Keratinocyte (primary cell): ENCODE measurements at regions not wholly inside any gene's neighbourhood (a gene's known extent, or its start where the extent isn't known, plus 50 kb on each side); places are given as distances from the start of the nearest gene placed in this dataset.

Experiments used
- DNase-seq: peaks from one replicate; pipeline ENCODE4 v3.0.0-alpha.2; 2011; ENCODE audit warnings: low read depth, missing footprints, low spot score
- FAIRE-seq: peaks from 2 replicates; lab custom pipeline; 2011; peaks lifted over from hg19 to GRCh38; lab: Jason Lieb, UNC
- H2AFZ ChIP-seq: 2 replicates; pipeline ENCODE4 v1.6.0; 2012; ENCODE audit warnings: low read length, control low read depth, inconsistent platforms; ENCODE audit not compliant: control insufficient read depth
- H3K27ac ChIP-seq: 2 replicates; pipeline ENCODE4 v1.5.1; 2011; ENCODE audit warnings: low read length; ENCODE audit not compliant: control insufficient read depth, insufficient read depth
- H3K27me3 ChIP-seq: 3 replicates; pipeline ENCODE4 v1.6.0; 2011; ENCODE audit warnings: low read length; ENCODE audit not compliant: control insufficient read depth, insufficient read depth; ENCODE audit errors: extremely low read depth
- H3K36me3 ChIP-seq, 2 experiments: 2 replicates in 1 of 2; 3 replicates in 1 of 2; pipeline ENCODE4 v1.5.1; 2011; ENCODE audit warnings: low read length in 2 of 2, mild to moderate bottlenecking in 1 of 2; ENCODE audit not compliant: control insufficient read depth in 2 of 2, insufficient read depth in 2 of 2; ENCODE audit errors: extremely low read depth in 1 of 2
- H3K4me1 ChIP-seq: 3 replicates; pipeline ENCODE4 v1.5.1; 2011; ENCODE audit warnings: low read length; ENCODE audit not compliant: control insufficient read depth, insufficient read depth; ENCODE audit errors: extremely low read depth
- H3K4me2 ChIP-seq: 3 replicates; pipeline ENCODE4 v1.6.0; 2011; ENCODE audit warnings: low read depth, low read length; ENCODE audit not compliant: control insufficient read depth, insufficient read depth; ENCODE audit errors: extremely low read depth
- H3K4me3 ChIP-seq, 3 experiments: fragments of 200-600 bp in 1 of 3; sonication (generic) in 1 of 3; 2 replicates in 2 of 3; 3 replicates in 1 of 3; pipeline ENCODE4 v1.5.1; 2011 to 2016; ENCODE audit warnings: low read length in 3 of 3, mild to moderate bottlenecking in 3 of 3, control low read depth in 2 of 3, inconsistent platforms in 1 of 3, low read depth in 1 of 3, mixed read lengths in 1 of 3, mixed run types in 1 of 3, moderate library complexity in 1 of 3; ENCODE audit not compliant: control insufficient read depth in 2 of 3, insufficient read depth in 2 of 3; ENCODE audit errors: extremely low read depth in 1 of 3
- H3K79me2 ChIP-seq: 2 replicates; pipeline ENCODE4 v1.6.0; 2012; ENCODE audit warnings: low read length; ENCODE audit not compliant: control insufficient read depth, insufficient read depth
- H3K9ac ChIP-seq: 3 replicates; pipeline ENCODE4 v1.6.0; 2011; ENCODE audit warnings: low read length; ENCODE audit not compliant: control insufficient read depth, insufficient read depth; ENCODE audit errors: extremely low read depth
- H3K9me1 ChIP-seq: 3 replicates; pipeline ENCODE4 v1.6.0; 2011; ENCODE audit warnings: low read length; ENCODE audit not compliant: control insufficient read depth, insufficient read depth; ENCODE audit errors: extremely low read depth
- H3K9me3 ChIP-seq: 2 replicates; pipeline ENCODE4 v1.5.1; 2012; ENCODE audit warnings: low read depth, low read length; ENCODE audit not compliant: control insufficient read depth
- H4K20me1 ChIP-seq: 3 replicates; pipeline ENCODE4 v1.6.0; 2011; ENCODE audit warnings: low read length; ENCODE audit not compliant: control insufficient read depth, insufficient read depth; ENCODE audit errors: extremely low read depth
- CTCF ChIP-seq, 3 experiments: IDR thresholded peaks in 1 of 3; conservative IDR thresholded peaks in 1 of 3; optimal IDR thresholded peaks in 1 of 3; 2 replicates in 2 of 3; 3 replicates in 1 of 3; pipeline versions ENCODE3 to v1.5.1; 2011; ENCODE audit warnings: low read length in 3 of 3, mild to moderate bottlenecking in 3 of 3, moderate library complexity in 2 of 3, control low read depth in 1 of 3, inconsistent platforms in 1 of 3; ENCODE audit not compliant: insufficient read depth in 2 of 3; ENCODE audit errors: extremely low read depth in 1 of 3
- EZH2 ChIP-seq: IDR thresholded peaks from one replicate; pipeline ENCODE4 v1.6.1; 2012; ENCODE audit warnings: inconsistent platforms, mild to moderate bottlenecking, low read length, moderate library complexity
- dilution Hi-C: fragments of 300-500 bp; cut with MboI; formaldehyde crosslinking; loops from one replicate; pipeline ENCODE4 v1.7.0; 2020; ENCODE audit warnings: low sequenced_read_pairs; ENCODE audit not compliant: extremely low pct_ligation_motif_present

- Histone ChIP-seq H3K9me3 (no peaks in the 10 kb centered on the region), H3K4me3 (no peak overlapping the region), H3K9me1 (no peaks in the 10 kb centered on the region), H2AFZ (no peak overlapping the region), H3K36me3 (no peaks in the 10 kb centered on the region), H3K27me3 (no peaks in the 10 kb centered on the region), H3K4me2 (no peak overlapping the region), H3K9ac (no peak overlapping the region), H3K4me1 (peaks cover 17% of the 10 kb centered on the region), H3K79me2 (no peaks in the 10 kb centered on the region), H4K20me1 (no peaks in the 10 kb centered on the region), H3K27ac (no peak overlapping the region)
- no peak for TF ChIP-seq EZH2
- no peak for TF ChIP-seq CTCF (optimal IDR thresholded peaks at IDR 0.05 in 1 of 3, IDR thresholded peaks at IDR 0.05 in 1 of 3, conservative IDR thresholded peaks at IDR 0.05 in 1 of 3; ENCODE audit: extremely low read depth in 1 of 3, insufficient read depth in 2 of 3, low read length in 3 of 3)
- no peak for FAIRE-seq
- DNase-seq: no peak
- dilution Hi-C loops: no loop called here
These were observed 381.7 kb downstream of the AASDHPPT start for GRCh38 chr11:106459135-106459534.

- H3K4me1 ChIP-seq: peaks cover 17% of the 10 kb centered on the region
These were observed 383.8 kb downstream of the AASDHPPT start for GRCh38 chr11:106461148-106461691.

More at GRCh38 chr11:106461148-106461691, 383.8 kb downstream of the AASDHPPT start:
- TF ChIP-seq EZH2: no peak
- no peak for TF ChIP-seq CTCF (optimal IDR thresholded peaks at IDR 0.05 in 1 of 3, IDR thresholded peaks at IDR 0.05 in 1 of 3, conservative IDR thresholded peaks at IDR 0.05 in 1 of 3; ENCODE audit: extremely low read depth in 1 of 3, insufficient read depth in 2 of 3, low read length in 3 of 3)
- Histone ChIP-seq H3K9me1 (no peaks in the 10 kb centered on the region), H3K27ac (no peak overlapping the region), H2AFZ (no peak overlapping the region), H3K27me3 (no peaks in the 10 kb centered on the region), H3K9ac (no peak overlapping the region), H3K79me2 (no peaks in the 10 kb centered on the region), H4K20me1 (no peaks in the 10 kb centered on the region), H3K4me2 (no peak overlapping the region), H3K9me3 (no peaks in the 10 kb centered on the region), H3K4me3 (no peak overlapping the region), H3K36me3 (no peaks in the 10 kb centered on the region)
- DNase-seq (no peak), FAIRE-seq (no peak)
- dilution Hi-C loops: no loop called here
